Activated T-helper 2 cell treated with anti-CD3 and anti-CD28 coated beads, Interferon-gamma antibody, Interleukin-2, Interleukin-4, amounts not matched to agents 10 μg/mL and 5 μg/mL and 100 μg/mL, durations not matched to agents 14 hours and 24 hours and 36 hours (primary cell): ENCODE measurements at regions not wholly inside any gene's neighbourhood (a gene's known extent, or its start where the extent isn't known, plus 50 kb on each side); places are given as distances from the start of the nearest gene placed in this dataset.

Experiments
- DNase-seq: peaks from one replicate; pipeline ENCODE4 v3.0.0; 2021; ENCODE audit warnings: low spot score
- H3K27ac Mint-ChIP-seq: one replicate; pipeline ENCODE4 v1.8.0; 2021; ENCODE audit warnings: mixed read lengths
- H3K27me3 Mint-ChIP-seq: one replicate; pipeline ENCODE4 v1.8.0; 2021; ENCODE audit warnings: low read depth, mixed read lengths
- H3K36me3 Mint-ChIP-seq: one replicate; pipeline ENCODE4 v1.8.0; 2021; ENCODE audit warnings: low read depth, mixed read lengths
- H3K4me1 Mint-ChIP-seq: one replicate; pipeline ENCODE4 v1.8.0; 2021; ENCODE audit warnings: low read depth, mixed read lengths
- H3K4me3 Mint-ChIP-seq: one replicate; pipeline ENCODE4 v1.8.0; 2021; ENCODE audit warnings: low read depth, mild to moderate bottlenecking, moderate library complexity, mixed read lengths
- H3K9me3 Mint-ChIP-seq: one replicate; pipeline ENCODE4 v1.8.0; 2021; ENCODE audit warnings: mixed read lengths
- intact Hi-C: fragments of 100-400 bp; cut with micrococcal nuclease; formaldehyde crosslinking; loops from one replicate; pipeline ENCODE4 v1.15.1; 2023

GRCh38 chr1:101667761-101668160 lies 329.0 kb downstream of the OLFM3 start:
- Mint-ChIP-seq H3K36me3 (no peaks in the 10 kb centered on the region), H3K4me1 (no peaks in the 10 kb centered on the region), H3K27ac (no peak overlapping the region), H3K9me3 (no peaks in the 10 kb centered on the region), H3K27me3 (no peaks in the 10 kb centered on the region), H3K4me3 (no peak overlapping the region)
- intact Hi-C loops: no loop called here
- no peak for DNase-seq

- no peak overlapping the region for H3K4me3 Mint-ChIP-seq
- H3K36me3 Mint-ChIP-seq: no peaks in the 10 kb centered on the region
Measured at GRCh38 chr1:101683136-101683535, 313.6 kb downstream of the OLFM3 start.

GRCh38 chr1:101683561-101683960 lies 313.2 kb downstream of the OLFM3 start:
- Mint-ChIP-seq H3K4me1 (no peaks in the 10 kb centered on the region), H3K27ac (no peak overlapping the region), H3K4me3 (no peak overlapping the region), H3K27me3 (no peaks in the 10 kb centered on the region), H3K36me3 (no peaks in the 10 kb centered on the region), H3K9me3 (no peaks in the 10 kb centered on the region)
- no peak for DNase-seq
- intact Hi-C loops: no loop called here

More at GRCh38 chr1:101683136-101683535, 313.6 kb downstream of the OLFM3 start:
- Mint-ChIP-seq H3K27me3 (no peaks in the 10 kb centered on the region), H3K4me1 (no peaks in the 10 kb centered on the region), H3K9me3 (no peaks in the 10 kb centered on the region), H3K27ac (no peak overlapping the region)
- DNase-seq: no peak
- intact Hi-C loops: no loop called here

- H3K27me3 Mint-ChIP-seq: no peaks in the 10 kb centered on the region
- no peaks in the 10 kb centered on the region for H3K4me1 Mint-ChIP-seq
- intact Hi-C loops: no loop called here
- no peak overlapping the region for H3K27ac Mint-ChIP-seq
- DNase-seq: no peak
- no peaks in the 10 kb centered on the region for H3K36me3 Mint-ChIP-seq
- no peak overlapping the region for H3K4me3 Mint-ChIP-seq
- no peaks in the 10 kb centered on the region for H3K9me3 Mint-ChIP-seq
Measured at GRCh38 chr1:101697072-101697471, 299.7 kb downstream of the OLFM3 start.

GRCh38 chr1:101698681-101699080 lies 298.0 kb downstream of the OLFM3 start:
- Mint-ChIP-seq H3K4me1 (no peaks in the 10 kb centered on the region), H3K9me3 (no peaks in the 10 kb centered on the region), H3K36me3 (no peaks in the 10 kb centered on the region), H3K4me3 (no peak overlapping the region), H3K27me3 (no peaks in the 10 kb centered on the region), H3K27ac (no peak overlapping the region)
- intact Hi-C loops: no loop called here
- DNase-seq: no peak

- Mint-ChIP-seq H3K27me3 (no peaks in the 10 kb centered on the region), H3K4me1 (no peaks in the 10 kb centered on the region)
Measured at GRCh38 chr1:101704895-101705294, 291.8 kb downstream of the OLFM3 start.

GRCh38 chr1:101706366-101706765 lies 290.4 kb downstream of the OLFM3 start:
- no peaks in the 10 kb centered on the region for H3K36me3 Mint-ChIP-seq
- H3K4me1 Mint-ChIP-seq: no peaks in the 10 kb centered on the region
- no peak for DNase-seq
- no peaks in the 10 kb centered on the region for H3K27me3 Mint-ChIP-seq
- no peaks in the 10 kb centered on the region for H3K9me3 Mint-ChIP-seq
- no peak overlapping the region for H3K27ac Mint-ChIP-seq
- no peak overlapping the region for H3K4me3 Mint-ChIP-seq
- intact Hi-C loops: no loop called here

More at GRCh38 chr1:101704895-101705294, 291.8 kb downstream of the OLFM3 start:
- no peak for DNase-seq
- Mint-ChIP-seq H3K9me3 (no peaks in the 10 kb centered on the region), H3K36me3 (no peaks in the 10 kb centered on the region), H3K27ac (no peak overlapping the region), H3K4me3 (no peak overlapping the region)
- intact Hi-C loops: no loop called here

GRCh38 chr1:101709721-101710120 lies 287.0 kb downstream of the OLFM3 start:
- no peaks in the 10 kb centered on the region for H3K9me3 Mint-ChIP-seq
- no peak overlapping the region for H3K4me3 Mint-ChIP-seq
- H3K36me3 Mint-ChIP-seq: no peaks in the 10 kb centered on the region
- H3K27me3 Mint-ChIP-seq: no peaks in the 10 kb centered on the region
- no peak for DNase-seq
- no peaks in the 10 kb centered on the region for H3K4me1 Mint-ChIP-seq
- H3K27ac Mint-ChIP-seq: no peak overlapping the region
- intact Hi-C loops: no loop called here

- Mint-ChIP-seq H3K4me3 (no peak overlapping the region), H3K4me1 (no peaks in the 10 kb centered on the region), H3K9me3 (no peaks in the 10 kb centered on the region), H3K27ac (no peak overlapping the region), H3K27me3 (no peaks in the 10 kb centered on the region), H3K36me3 (no peaks in the 10 kb centered on the region)
- DNase-seq: no peak
- intact Hi-C loops: no loop called here
Measured at GRCh38 chr1:101713760-101714159, 283.0 kb downstream of the OLFM3 start.

- no peaks in the 10 kb centered on the region for H3K36me3 Mint-ChIP-seq
- no peak overlapping the region for H3K4me3 Mint-ChIP-seq
- no peaks in the 10 kb centered on the region for H3K4me1 Mint-ChIP-seq
- no peaks in the 10 kb centered on the region for H3K27me3 Mint-ChIP-seq
- no peak overlapping the region for H3K27ac Mint-ChIP-seq
- no peak for DNase-seq
- no peaks in the 10 kb centered on the region for H3K9me3 Mint-ChIP-seq
- intact Hi-C loops: no loop called here
Measured at GRCh38 chr1:101723415-101723814, 273.3 kb downstream of the OLFM3 start.

GRCh38 chr1:101728029-101728428 lies 268.7 kb downstream of the OLFM3 start:
- no peak for DNase-seq
- no peaks in the 10 kb centered on the region for H3K4me1 Mint-ChIP-seq
- H3K36me3 Mint-ChIP-seq: no peaks in the 10 kb centered on the region

GRCh38 chr1:101730559-101730958 lies 266.2 kb downstream of the OLFM3 start:
- H3K27me3 Mint-ChIP-seq: no peaks in the 10 kb centered on the region
- H3K4me1 Mint-ChIP-seq: no peaks in the 10 kb centered on the region
- no peak overlapping the region for H3K4me3 Mint-ChIP-seq
- no peaks in the 10 kb centered on the region for H3K36me3 Mint-ChIP-seq
- H3K27ac Mint-ChIP-seq: no peak overlapping the region
- no peak for DNase-seq
- intact Hi-C loops: no loop called here
- no peaks in the 10 kb centered on the region for H3K9me3 Mint-ChIP-seq

More at GRCh38 chr1:101728029-101728428, 268.7 kb downstream of the OLFM3 start:
- no peaks in the 10 kb centered on the region for H3K9me3 Mint-ChIP-seq
- intact Hi-C loops: no loop called here
- H3K27me3 Mint-ChIP-seq: no peaks in the 10 kb centered on the region
- no peak overlapping the region for H3K4me3 Mint-ChIP-seq
- no peak overlapping the region for H3K27ac Mint-ChIP-seq

- Mint-ChIP-seq H3K4me1 (no peaks in the 10 kb centered on the region), H3K27ac (no peak overlapping the region), H3K36me3 (no peaks in the 10 kb centered on the region), H3K27me3 (no peaks in the 10 kb centered on the region), H3K9me3 (no peaks in the 10 kb centered on the region), H3K4me3 (no peak overlapping the region)
- DNase-seq: no peak
- intact Hi-C loops: no loop called here
Measured at GRCh38 chr1:101732261-101732660, 264.5 kb downstream of the OLFM3 start.

GRCh38 chr1:101733340-101733739 lies 263.4 kb downstream of the OLFM3 start:
- H3K27ac Mint-ChIP-seq: no peak overlapping the region
- H3K27me3 Mint-ChIP-seq: no peaks in the 10 kb centered on the region
- H3K4me3 Mint-ChIP-seq: no peak overlapping the region
- H3K4me1 Mint-ChIP-seq: no peaks in the 10 kb centered on the region
- DNase-seq: no peak
- intact Hi-C loops: no loop called here
- H3K9me3 Mint-ChIP-seq: no peaks in the 10 kb centered on the region
- H3K36me3 Mint-ChIP-seq: no peaks in the 10 kb centered on the region
